Fibroblast of lung (primary cell): ENCODE measurements at regions not wholly inside any gene's neighbourhood (a gene's known extent, or its start where the extent isn't known, plus 50 kb on each side); places are given as distances from the start of the nearest gene placed in this dataset.
A peak's percentile ranks its signal among the peaks of the same experiment; 100 is the strongest.

Experiments
- DNase-seq, 2 donors: peaks; one replicate each; pipeline versions ENCODE4 v3.0.0 to v3.0.0-alpha.2; 2010; ENCODE audit warnings: low read depth in 2 of 2
- H2AFZ ChIP-seq: 2 replicates; pipeline ENCODE4 v1.5.1; 2012; ENCODE audit warnings: low read length, control low read depth, inconsistent platforms
- H3K27ac ChIP-seq: 2 replicates; pipeline ENCODE4 v1.5.1; 2011; ENCODE audit warnings: low read length, control low read depth; ENCODE audit not compliant: insufficient read depth
- H3K27me3 ChIP-seq: 2 replicates; pipeline ENCODE4 v1.5.1; 2011; ENCODE audit warnings: mild to moderate bottlenecking, low read length; ENCODE audit not compliant: control insufficient read depth, insufficient read depth
- H3K36me3 ChIP-seq: 2 replicates; pipeline ENCODE4 v1.5.1; 2011; ENCODE audit warnings: low read length; ENCODE audit not compliant: control insufficient read depth, insufficient read depth
- H3K4me1 ChIP-seq: 2 replicates; pipeline ENCODE4 v1.5.1; 2011; ENCODE audit warnings: low read length; ENCODE audit not compliant: control insufficient read depth, insufficient read depth; ENCODE audit errors: extremely low read depth
- H3K4me2 ChIP-seq: 2 replicates; pipeline ENCODE4 v1.5.1; 2011; ENCODE audit warnings: low read length, control low read depth; ENCODE audit not compliant: insufficient read depth; ENCODE audit errors: extremely low read depth
- H3K4me3 ChIP-seq, 4 experiments: fragments of 200-600 bp in 1 of 4; sonication (generic) in 1 of 4; replicated peaks in 1 of 4; 2 replicates each; pipeline ENCODE4 v1.5.1; 2011 to 2016; ENCODE audit warnings: low read length in 4 of 4, low read depth in 3 of 4, mild to moderate bottlenecking in 3 of 4, control low read depth in 2 of 4, inconsistent platforms in 1 of 4, mixed read lengths in 1 of 4; ENCODE audit not compliant: insufficient read depth in 1 of 4; ENCODE audit errors: control extremely low read depth in 1 of 4
- H3K79me2 ChIP-seq: 2 replicates; pipeline ENCODE4 v1.5.1; 2012; ENCODE audit warnings: mild to moderate bottlenecking, low read length, inconsistent platforms; ENCODE audit not compliant: control insufficient read depth, insufficient read depth
- H3K9ac ChIP-seq: 2 replicates; pipeline ENCODE4 v1.5.1; 2011; ENCODE audit warnings: mild to moderate bottlenecking, low read length, control low read depth; ENCODE audit not compliant: insufficient read depth
- H3K9me3 ChIP-seq: 2 replicates; pipeline ENCODE4 v1.5.1; 2012; ENCODE audit warnings: low read depth, low read length; ENCODE audit not compliant: control insufficient read depth, insufficient read depth
- H4K20me1 ChIP-seq: 2 replicates; pipeline ENCODE4 v1.5.1; 2011; ENCODE audit warnings: low read length; ENCODE audit not compliant: control insufficient read depth, insufficient read depth; ENCODE audit errors: extremely low read depth
- EZH2 ChIP-seq: IDR thresholded peaks from 2 replicates; pipeline ENCODE4 v1.5.1; 2012; ENCODE audit warnings: low read length, control low read depth, mild to moderate bottlenecking; ENCODE audit errors: missing control alignments
- TF ChIP-seq, protein P1 (sequence below), 2 donors: IDR thresholded peaks in 1 of 2; conservative IDR thresholded peaks in 1 of 2; 1 replicate in 1 of 2; 2 replicates in 1 of 2; pipeline ENCODE4 v1.5.1; 2011 to 2012; ENCODE audit warnings: low read length in 2 of 2, control low read depth in 1 of 2, inconsistent platforms in 1 of 2, low read depth in 1 of 2, mild to moderate bottlenecking in 1 of 2

DNA sequence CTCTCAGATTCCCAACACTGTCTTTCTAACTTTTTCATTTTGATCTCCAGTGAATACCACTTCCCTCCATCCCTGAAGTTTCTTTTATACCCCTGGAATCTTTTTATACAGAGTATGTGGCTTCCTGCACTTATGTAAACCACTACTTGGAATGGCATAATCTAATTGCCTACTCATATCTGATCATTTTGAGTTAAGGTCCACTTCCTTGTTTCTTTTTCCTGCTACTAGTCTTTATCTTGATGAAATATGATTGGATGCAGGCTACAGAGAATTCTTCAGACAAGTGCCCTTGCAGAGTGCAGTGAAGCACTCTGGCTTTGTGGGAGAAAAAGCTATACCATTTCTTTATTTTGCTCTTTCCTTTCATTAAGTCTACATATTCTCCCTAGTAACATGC lies 325.3 kb upstream of the ADAMTS5 start:
- H4K20me1 ChIP-seq = no peaks in the 10 kb centered on the region
- H3K36me3 ChIP-seq = no peaks in the 10 kb centered on the region
- DNase-seq = no peak
- H3K4me2 ChIP-seq = no peak overlapping the region
- H2AFZ ChIP-seq = no peak overlapping the region
- H3K9me3 ChIP-seq = no peaks in the 10 kb centered on the region
- H3K4me3 ChIP-seq = no peak overlapping the region
- H3K27ac ChIP-seq = no peak overlapping the region
- H3K79me2 ChIP-seq = no peaks in the 10 kb centered on the region
- no peak overlapping the region for H3K9ac ChIP-seq
- no peaks in the 10 kb centered on the region for H3K27me3 ChIP-seq
- no peak for TF ChIP-seq EZH2
- TF ChIP-seq, protein P1, sequence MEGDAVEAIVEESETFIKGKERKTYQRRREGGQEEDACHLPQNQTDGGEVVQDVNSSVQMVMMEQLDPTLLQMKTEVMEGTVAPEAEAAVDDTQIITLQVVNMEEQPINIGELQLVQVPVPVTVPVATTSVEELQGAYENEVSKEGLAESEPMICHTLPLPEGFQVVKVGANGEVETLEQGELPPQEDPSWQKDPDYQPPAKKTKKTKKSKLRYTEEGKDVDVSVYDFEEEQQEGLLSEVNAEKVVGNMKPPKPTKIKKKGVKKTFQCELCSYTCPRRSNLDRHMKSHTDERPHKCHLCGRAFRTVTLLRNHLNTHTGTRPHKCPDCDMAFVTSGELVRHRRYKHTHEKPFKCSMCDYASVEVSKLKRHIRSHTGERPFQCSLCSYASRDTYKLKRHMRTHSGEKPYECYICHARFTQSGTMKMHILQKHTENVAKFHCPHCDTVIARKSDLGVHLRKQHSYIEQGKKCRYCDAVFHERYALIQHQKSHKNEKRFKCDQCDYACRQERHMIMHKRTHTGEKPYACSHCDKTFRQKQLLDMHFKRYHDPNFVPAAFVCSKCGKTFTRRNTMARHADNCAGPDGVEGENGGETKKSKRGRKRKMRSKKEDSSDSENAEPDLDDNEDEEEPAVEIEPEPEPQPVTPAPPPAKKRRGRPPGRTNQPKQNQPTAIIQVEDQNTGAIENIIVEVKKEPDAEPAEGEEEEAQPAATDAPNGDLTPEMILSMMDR (conservative IDR thresholded peaks at IDR 0.05 in 1 of 2, IDR thresholded peaks at IDR 0.05 in 1 of 2; ENCODE audit: low read depth in 1 of 2, low read length in 2 of 2) = no peak
- peaks cover 2% of the 10 kb centered on the region for H3K4me1 ChIP-seq

DNA sequence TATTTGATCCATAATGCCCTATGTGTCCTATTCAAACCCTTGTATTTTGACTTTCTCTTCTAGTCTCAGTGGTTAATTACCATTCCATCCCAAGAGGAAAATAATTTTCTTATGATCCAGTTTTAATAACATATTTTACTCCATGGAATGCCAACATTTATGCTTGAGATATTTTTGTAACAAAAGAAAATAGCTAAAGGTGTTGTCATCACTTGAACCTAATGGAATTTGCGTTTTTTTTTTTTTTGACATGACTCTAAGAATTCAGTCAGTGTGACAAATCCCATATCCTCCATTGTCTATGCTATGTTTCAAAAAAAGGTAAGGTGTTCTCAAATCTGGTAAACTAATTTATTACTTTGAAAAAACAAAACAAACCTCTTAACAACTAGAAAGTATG lies 324.1 kb upstream of the ADAMTS5 start:
- H3K27me3 ChIP-seq = no peaks in the 10 kb centered on the region
- H4K20me1 ChIP-seq = no peaks in the 10 kb centered on the region
- no peak overlapping the region for H3K4me3 ChIP-seq
- peaks cover 2% of the 10 kb centered on the region for H3K4me1 ChIP-seq
- DNase-seq = peak in 1 of 2 donors; percentile 36
- no peak overlapping the region for H3K4me2 ChIP-seq
- no peak overlapping the region for H2AFZ ChIP-seq
- H3K79me2 ChIP-seq = no peaks in the 10 kb centered on the region
- H3K9ac ChIP-seq = no peak overlapping the region
- no peak for TF ChIP-seq EZH2
- TF ChIP-seq, protein P1 (conservative IDR thresholded peaks at IDR 0.05 in 1 of 2, IDR thresholded peaks at IDR 0.05 in 1 of 2; ENCODE audit: low read depth in 1 of 2, low read length in 2 of 2) = no peak
- H3K27ac ChIP-seq = no peak overlapping the region
- H3K9me3 ChIP-seq = no peaks in the 10 kb centered on the region
- H3K36me3 ChIP-seq = no peaks in the 10 kb centered on the region

DNA sequence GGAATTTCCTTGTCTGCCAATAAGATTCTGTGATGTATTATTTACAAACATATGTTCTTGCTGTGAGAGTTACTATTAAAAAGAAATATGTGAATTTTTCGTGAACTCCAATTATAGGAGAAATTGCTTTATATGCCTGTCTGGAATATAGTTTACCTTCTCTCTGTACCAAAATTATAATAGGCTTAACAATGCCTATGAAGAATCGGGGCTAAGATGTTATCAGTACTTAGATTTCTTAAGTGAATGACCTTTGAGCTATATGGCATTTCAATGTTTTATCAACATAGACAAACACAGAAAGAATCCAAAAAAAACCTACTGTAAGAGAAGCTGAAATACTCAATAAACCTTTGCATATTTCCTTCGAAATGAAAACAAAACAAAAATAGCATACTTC lies 323.1 kb upstream of the ADAMTS5 start:
- no peak overlapping the region for H3K4me2 ChIP-seq
- no peak overlapping the region for H3K27ac ChIP-seq
- H3K9ac ChIP-seq = no peak overlapping the region

More for the DNA sequence above, 323.1 kb upstream of the ADAMTS5 start:
- H3K27me3 ChIP-seq = no peaks in the 10 kb centered on the region
- no peaks in the 10 kb centered on the region for H3K9me3 ChIP-seq
- H3K79me2 ChIP-seq = no peaks in the 10 kb centered on the region
- H4K20me1 ChIP-seq = no peaks in the 10 kb centered on the region
- H3K4me3 ChIP-seq = no peak overlapping the region
- TF ChIP-seq EZH2 = no peak
- TF ChIP-seq, protein P1 (conservative IDR thresholded peaks at IDR 0.05 in 1 of 2, IDR thresholded peaks at IDR 0.05 in 1 of 2; ENCODE audit: low read depth in 1 of 2, low read length in 2 of 2) = no peak
- H3K36me3 ChIP-seq = no peaks in the 10 kb centered on the region
- H3K4me1 ChIP-seq = peaks cover 2% of the 10 kb centered on the region
- no peak for DNase-seq
- no peak overlapping the region for H2AFZ ChIP-seq
